ENCODE measurements at regions not wholly inside any gene's neighbourhood (a gene's known extent, or its start where the extent isn't known, plus 50 kb on each side); places are given as distances from the start of the nearest gene placed in this dataset.
"Not testable (repeated sequence)": the region's sequence is repeated elsewhere in the genome, so short reads cannot be mapped to it uniquely, and the experiment has no call there.

DNA sequence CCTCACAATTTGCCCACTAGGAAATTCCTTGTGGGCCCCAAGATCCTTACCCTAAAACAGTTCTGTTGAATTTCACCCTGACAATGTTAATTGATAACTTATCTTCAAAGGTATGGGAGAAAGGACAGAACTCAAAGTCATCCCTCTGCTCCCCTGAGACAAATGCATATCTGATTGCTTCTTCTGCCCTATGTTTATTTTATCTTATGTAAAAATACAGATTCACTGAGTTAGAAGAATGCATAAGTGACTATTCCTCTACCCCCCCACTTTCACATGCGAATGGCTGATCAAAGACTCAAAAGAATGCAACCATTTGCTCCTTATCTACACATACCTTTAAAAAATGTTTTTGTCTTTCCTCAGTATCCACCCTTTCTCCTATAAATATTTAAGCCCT is 235.7 kb upstream of the SEMA3C start:
- Mint-ChIP-seq H3K4me1 (no peaks in the 10 kb centered on the region), H3K36me3 (no peaks in the 10 kb centered on the region), H3K27ac (no peak overlapping the region), H3K27me3 (no peaks in the 10 kb centered on the region), H3K9me3 (no peaks in the 10 kb centered on the region), H3K4me3 (no peak overlapping the region)
- DNase-seq = no peak
- CTCF ChIA-PET = no interaction called here

DNA sequence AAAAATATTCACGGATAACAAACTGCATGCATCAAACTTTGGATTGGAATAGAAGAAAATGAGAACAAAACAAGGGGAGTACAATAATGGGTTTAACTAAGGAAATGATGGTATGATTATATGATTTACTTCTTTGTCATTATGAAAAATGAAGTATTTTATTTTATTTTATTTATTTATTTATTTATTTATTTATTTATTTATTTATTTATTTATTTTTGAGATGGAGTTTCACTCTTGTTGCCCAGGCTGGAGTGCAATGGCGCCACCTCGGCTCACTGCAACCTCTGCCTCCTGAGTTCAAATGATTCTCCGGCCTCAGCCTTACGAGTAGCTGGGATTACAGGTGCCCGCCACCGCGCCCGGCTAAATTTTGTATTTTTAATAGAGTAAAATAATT is 234.1 kb upstream of the SEMA3C start:
- H3K4me3 Mint-ChIP-seq, H3K27ac Mint-ChIP-seq, H3K4me1 Mint-ChIP-seq, DNase-seq, H3K27me3 Mint-ChIP-seq, H3K36me3 Mint-ChIP-seq, H3K9me3 Mint-ChIP-seq, CTCF ChIA-PET: not testable (repeated sequence)

- no peak overlapping the region for H3K4me3 Mint-ChIP-seq
Observed at GRCh38 chr7:81150951-81151361, 232.1 kb upstream of the SEMA3C start.

GRCh38 chr7:81143856-81144255 is 225.0 kb upstream of the SEMA3C start:
- Mint-ChIP-seq H3K27me3 (no peaks in the 10 kb centered on the region), H3K4me1 (no peaks in the 10 kb centered on the region), H3K4me3 (no peak overlapping the region), H3K9me3 (peaks cover 12% of the 10 kb centered on the region), H3K36me3 (no peaks in the 10 kb centered on the region), H3K27ac (no peak overlapping the region)
- CTCF ChIA-PET = no interaction called here
- no peak for DNase-seq

More at GRCh38 chr7:81150951-81151361, 232.1 kb upstream of the SEMA3C start:
- DNase-seq = no peak
- H3K4me1 Mint-ChIP-seq = no peaks in the 10 kb centered on the region
- no peaks in the 10 kb centered on the region for H3K36me3 Mint-ChIP-seq
- peaks cover 6% of the 10 kb centered on the region for H3K9me3 Mint-ChIP-seq
- CTCF ChIA-PET = no interaction called here
- H3K27ac Mint-ChIP-seq = no peak overlapping the region
- no peaks in the 10 kb centered on the region for H3K27me3 Mint-ChIP-seq

DNA sequence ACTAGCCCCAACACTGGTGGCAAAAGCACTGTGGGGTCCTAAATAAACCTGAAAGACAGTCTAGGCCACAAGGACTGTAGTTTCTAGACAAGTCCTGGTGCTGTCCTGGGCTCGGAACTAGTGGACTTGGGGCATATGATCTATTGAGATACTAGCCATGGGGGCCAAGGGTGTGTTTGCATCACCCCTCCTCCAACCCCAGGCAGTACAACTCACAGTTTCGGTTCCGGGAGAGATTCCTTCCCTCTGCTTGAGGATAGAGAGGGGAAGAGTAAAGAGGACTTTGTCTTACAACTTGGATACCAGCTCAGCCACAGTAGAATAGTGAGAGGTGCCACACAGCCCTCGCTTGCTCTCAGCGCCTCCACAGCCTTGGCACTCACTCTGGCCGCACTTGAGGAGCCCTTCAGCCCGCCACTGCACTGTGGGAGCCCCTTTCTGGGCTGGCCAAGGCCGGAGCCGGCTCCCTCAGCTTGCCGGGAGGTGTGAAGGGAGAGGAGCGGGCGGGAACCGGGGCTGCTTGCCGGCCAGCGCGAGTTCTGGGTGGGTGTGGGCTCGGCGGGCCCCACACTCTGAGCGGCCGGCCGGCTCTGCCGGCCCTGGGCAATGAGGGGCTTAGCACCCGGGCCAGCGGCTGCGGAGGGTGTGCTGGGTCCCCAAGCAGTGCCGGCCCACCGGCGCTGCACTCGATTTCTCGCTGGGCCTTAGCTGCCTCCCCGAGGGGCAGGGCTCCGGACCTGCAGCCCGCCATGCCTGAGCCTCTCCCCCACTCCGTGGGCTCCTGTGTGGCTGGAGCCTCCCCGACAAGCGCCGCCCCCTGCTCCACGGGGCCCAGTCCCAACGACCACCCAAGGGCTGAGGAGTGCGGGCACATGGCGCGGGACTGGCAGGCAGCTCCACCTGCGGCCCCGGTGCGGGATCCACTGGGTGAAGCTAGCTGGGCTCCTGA is 222.7 kb upstream of the SEMA3C start:
- DNase-seq, CTCF ChIA-PET, H3K27ac Mint-ChIP-seq: not testable (repeated sequence)

GRCh38 chr7:81140775-81141174 is 221.9 kb upstream of the SEMA3C start:
- no peaks in the 10 kb centered on the region for H3K4me1 Mint-ChIP-seq
- CTCF ChIA-PET = no interaction called here
- no peak overlapping the region for H3K27ac Mint-ChIP-seq
- H3K4me3 Mint-ChIP-seq = no peak overlapping the region
- H3K36me3 Mint-ChIP-seq = no peaks in the 10 kb centered on the region
- DNase-seq = no peak
- peaks cover 8% of the 10 kb centered on the region for H3K9me3 Mint-ChIP-seq
- no peaks in the 10 kb centered on the region for H3K27me3 Mint-ChIP-seq

More for the DNA sequence above, 222.7 kb upstream of the SEMA3C start:
- not testable (repeated sequence) for H3K27me3 Mint-ChIP-seq, H3K36me3 Mint-ChIP-seq, H3K4me3 Mint-ChIP-seq, H3K4me1 Mint-ChIP-seq
- peaks cover 12% of the 10 kb centered on the region for H3K9me3 Mint-ChIP-seq

DNA sequence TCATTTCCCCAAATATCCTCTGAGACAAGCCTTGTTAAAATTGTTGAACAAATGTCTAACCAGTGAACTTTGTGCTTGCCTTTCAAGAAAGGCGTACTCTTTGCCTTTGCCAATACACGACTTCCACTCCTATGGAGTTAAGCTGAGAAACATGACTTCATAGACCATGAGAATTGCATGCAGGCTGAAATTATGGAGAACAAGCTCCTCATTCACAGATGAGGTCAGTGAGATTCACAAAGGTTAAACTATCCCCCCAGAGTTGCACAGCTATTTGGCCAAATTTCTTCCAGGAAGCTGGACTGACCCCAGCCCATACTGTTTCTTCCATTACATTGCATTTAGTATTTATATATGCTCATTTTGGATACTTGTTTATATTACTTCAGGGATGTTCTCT is 221.4 kb upstream of the SEMA3C start:
- DNase-seq = no peak
- Mint-ChIP-seq H3K27me3 (no peaks in the 10 kb centered on the region), H3K36me3 (no peaks in the 10 kb centered on the region), H3K4me3 (no peak overlapping the region), H3K27ac (no peak overlapping the region), H3K9me3 (peaks cover 8% of the 10 kb centered on the region), H3K4me1 (no peaks in the 10 kb centered on the region)
- CTCF ChIA-PET = no interaction called here

GRCh38 chr7:81138870-81139269 is 220.0 kb upstream of the SEMA3C start:
- CTCF ChIA-PET = no interaction called here
- Mint-ChIP-seq H3K27ac (no peak overlapping the region), H3K27me3 (no peaks in the 10 kb centered on the region), H3K4me1 (no peaks in the 10 kb centered on the region), H3K9me3 (peaks cover 2% of the 10 kb centered on the region), H3K36me3 (no peaks in the 10 kb centered on the region), H3K4me3 (no peak overlapping the region)
- no peak for DNase-seq

- no peak for DNase-seq
- CTCF ChIA-PET = no interaction called here
- H3K4me3 Mint-ChIP-seq = no peak overlapping the region
- no peaks in the 10 kb centered on the region for H3K4me1 Mint-ChIP-seq
- no peaks in the 10 kb centered on the region for H3K36me3 Mint-ChIP-seq
- no peaks in the 10 kb centered on the region for H3K27me3 Mint-ChIP-seq
- H3K27ac Mint-ChIP-seq = no peak overlapping the region
- peaks cover 7% of the 10 kb centered on the region for H3K9me3 Mint-ChIP-seq
Observed at GRCh38 chr7:81135324-81135723, 216.5 kb upstream of the SEMA3C start.

GRCh38 chr7:81128011-81128410 is 209.2 kb upstream of the SEMA3C start:
- no peak overlapping the region for H3K27ac Mint-ChIP-seq
- DNase-seq = no peak

DNA sequence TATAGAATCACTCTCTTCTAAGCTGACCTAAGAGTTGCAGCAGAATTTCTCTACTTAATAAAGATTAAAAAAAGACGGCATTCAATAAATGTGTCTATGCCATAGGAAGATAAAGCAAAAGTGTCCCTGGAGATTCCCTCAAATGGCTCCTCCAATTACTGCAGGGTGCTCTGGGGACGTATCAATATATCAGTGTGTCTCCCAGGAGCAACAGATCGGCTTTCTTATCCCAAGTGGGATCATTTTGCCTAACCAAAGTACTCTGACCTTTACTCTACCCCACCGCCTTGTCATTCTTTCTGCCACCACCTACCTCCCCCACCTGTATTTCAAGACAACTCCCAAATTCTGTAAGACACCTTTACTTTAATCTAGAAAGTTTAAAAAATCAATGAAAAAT is 202.0 kb upstream of the SEMA3C start:
- Mint-ChIP-seq H3K27me3 (no peaks in the 10 kb centered on the region), H3K9me3 (peaks cover 4% of the 10 kb centered on the region), H3K4me1 (no peaks in the 10 kb centered on the region), H3K36me3 (no peaks in the 10 kb centered on the region), H3K27ac (no peak overlapping the region), H3K4me3 (no peak overlapping the region)
- CTCF ChIA-PET = no interaction called here
- DNase-seq = no peak

More at GRCh38 chr7:81128011-81128410, 209.2 kb upstream of the SEMA3C start:
- H3K36me3 Mint-ChIP-seq = no peaks in the 10 kb centered on the region
- no peaks in the 10 kb centered on the region for H3K4me1 Mint-ChIP-seq
- no peak overlapping the region for H3K4me3 Mint-ChIP-seq
- H3K9me3 Mint-ChIP-seq = peaks cover 19% of the 10 kb centered on the region
- CTCF ChIA-PET = no interaction called here
- H3K27me3 Mint-ChIP-seq = no peaks in the 10 kb centered on the region

GRCh38 chr7:81120111-81120510 is 201.3 kb upstream of the SEMA3C start:
- Mint-ChIP-seq H3K4me3 (no peak overlapping the region), H3K27me3 (no peaks in the 10 kb centered on the region), H3K27ac (no peak overlapping the region), H3K36me3 (no peaks in the 10 kb centered on the region), H3K9me3 (peaks cover 4% of the 10 kb centered on the region), H3K4me1 (no peaks in the 10 kb centered on the region)
- no peak for DNase-seq
- CTCF ChIA-PET = no interaction called here

- H3K27ac Mint-ChIP-seq = no peak overlapping the region
- H3K9me3 Mint-ChIP-seq = peaks cover 4% of the 10 kb centered on the region
- CTCF ChIA-PET = no interaction called here
- H3K4me3 Mint-ChIP-seq = no peak overlapping the region
- DNase-seq = no peak
- no peaks in the 10 kb centered on the region for H3K27me3 Mint-ChIP-seq
- no peaks in the 10 kb centered on the region for H3K4me1 Mint-ChIP-seq
- H3K36me3 Mint-ChIP-seq = no peaks in the 10 kb centered on the region
Observed at GRCh38 chr7:81114633-81115032, 195.8 kb upstream of the SEMA3C start.

GRCh38 chr7:81112731-81113130 is 193.9 kb upstream of the SEMA3C start:
- H3K9me3 Mint-ChIP-seq = peaks cover 2% of the 10 kb centered on the region
- CTCF ChIA-PET = no interaction called here

GRCh38 chr7:81111781-81112540 is 193.1 kb upstream of the SEMA3C start:
- Mint-ChIP-seq H3K4me3 (no peak overlapping the region), H3K36me3 (no peaks in the 10 kb centered on the region), H3K27me3 (no peaks in the 10 kb centered on the region), H3K4me1 (no peaks in the 10 kb centered on the region), H3K27ac (no peak overlapping the region), H3K9me3 (no peaks in the 10 kb centered on the region)
- CTCF ChIA-PET = no interaction called here
- no peak for DNase-seq

More at GRCh38 chr7:81112731-81113130, 193.9 kb upstream of the SEMA3C start:
- no peaks in the 10 kb centered on the region for H3K27me3 Mint-ChIP-seq
- H3K4me3 Mint-ChIP-seq = no peak overlapping the region
- DNase-seq = no peak
- H3K27ac Mint-ChIP-seq = no peak overlapping the region
- no peaks in the 10 kb centered on the region for H3K36me3 Mint-ChIP-seq
- H3K4me1 Mint-ChIP-seq = no peaks in the 10 kb centered on the region
